GM20000 (cell line): ENCODE measurements at regions not wholly inside any gene's neighbourhood (a gene's known extent, or its start where the extent isn't known, plus 50 kb on each side); places are given as distances from the start of the nearest gene placed in this dataset.
"Not testable (repeated sequence)": the region's sequence is repeated elsewhere in the genome, so short reads cannot be mapped to it uniquely, and the experiment has no call there.

ENCODE experiments used
- DNase-seq: peaks from one replicate; pipeline ENCODE4 v3.0.0; 2012; ENCODE audit warnings: low spot score
- CTCF ChIP-seq: IDR thresholded peaks from 2 replicates; pipeline ENCODE4 v1.5.1; 2012; ENCODE audit warnings: mild to moderate bottlenecking, control low read depth; ENCODE audit errors: extremely low read depth, missing control alignments

- peak; percentile 41 for DNase-seq
These were observed 93.0 kb downstream of the CRLF3 start for GRCh38 chr17:30731210-30732132.

- DNase-seq, result not testable (repeated sequence)
These were observed 93.7 kb downstream of the CRLF3 start for GRCh38 chr17:30730837-30731209.

- not testable (repeated sequence) for DNase-seq
These were observed 94.2 kb downstream of the CRLF3 start for GRCh38 chr17:30730171-30730836.

GRCh38 chr17:30729471-30730170, 94.9 kb downstream of the CRLF3 start:
- DNase-seq, result not testable (repeated sequence)

- not testable (repeated sequence) for DNase-seq
These were observed 97.0 kb downstream of the CRLF3 start for GRCh38 chr17:30727517-30727916.

- DNase-seq, result not testable (repeated sequence)
These were observed 97.8 kb downstream of the CRLF3 start for GRCh38 chr17:30726734-30727133.

- not testable (repeated sequence) for DNase-seq
These were observed 98.2 kb downstream of the CRLF3 start for GRCh38 chr17:30726310-30726709.

- DNase-seq, result not testable (repeated sequence)
These were observed 100.3 kb downstream of the CRLF3 start for GRCh38 chr17:30724034-30724650.

- DNase-seq, result not testable (repeated sequence)
These were observed 102.2 kb downstream of the CRLF3 start for GRCh38 chr17:30722114-30722780.

- DNase-seq, result not testable (repeated sequence)
These were observed 103.5 kb downstream of the CRLF3 start for GRCh38 chr17:30720971-30721370.

- no peak for DNase-seq
- TF ChIP-seq CTCF, result no peak
These were observed 104.5 kb downstream of the CRLF3 start for GRCh38 chr17:30720013-30720471.

- peak; percentile 48 for DNase-seq
- TF ChIP-seq CTCF, result peak; percentile 49
These were observed 105.1 kb downstream of the CRLF3 start for GRCh38 chr17:30719131-30719973.

GRCh38 chr17:30718691-30719090, 105.8 kb downstream of the CRLF3 start:
- not testable (repeated sequence) for DNase-seq

GRCh38 chr17:30718099-30718447, 106.4 kb downstream of the CRLF3 start:
- DNase-seq, result not testable (repeated sequence)
